Activated naive CD8-positive, alpha-beta T cell treated with anti-CD3 and anti-CD28 coated beads, Interleukin-2, amount 50 U/mL, for 24 hours (primary cell): ENCODE measurements at regions not wholly inside any gene's neighbourhood (a gene's known extent, or its start where the extent isn't known, plus 50 kb on each side); places are given as distances from the start of the nearest gene placed in this dataset.

ENCODE experiments used
- ATAC-seq: fragments of 150-1000 bp; cut with Tn5 transposase; one replicate; pipeline ENCODE4 v1.10.0; 2021
- DNase-seq: peaks from one replicate; pipeline ENCODE4 v3.0.0; 2021
- H3K27ac Mint-ChIP-seq: one replicate; pipeline ENCODE4 v1.8.0; 2021; ENCODE audit warnings: mild to moderate bottlenecking, mixed read lengths
- H3K27me3 Mint-ChIP-seq: one replicate; pipeline ENCODE4 v1.8.0; 2021; ENCODE audit warnings: mixed read lengths
- H3K36me3 Mint-ChIP-seq: one replicate; pipeline ENCODE4 v1.8.0; 2021; ENCODE audit warnings: low read depth, mixed read lengths
- H3K4me1 Mint-ChIP-seq: one replicate; pipeline ENCODE4 v1.8.0; 2021; ENCODE audit warnings: mixed read lengths
- H3K4me3 Mint-ChIP-seq: one replicate; pipeline ENCODE4 v1.8.0; 2021; ENCODE audit warnings: mild to moderate bottlenecking, moderate library complexity, mixed read lengths
- H3K9me3 Mint-ChIP-seq: one replicate; pipeline ENCODE4 v1.8.0; 2021; ENCODE audit warnings: mixed read lengths

GRCh38 chr4:74632634-74633033 lies 161.7 kb downstream of the BTC start:
- no peaks in the 10 kb centered on the region for H3K36me3 Mint-ChIP-seq
- ATAC-seq (peak; percentile 83), DNase-seq (peak; percentile 28)
- no peak overlapping the region for H3K4me3 Mint-ChIP-seq
- peak overlapping the region; percentile 16 for H3K27ac Mint-ChIP-seq
- no peaks in the 10 kb centered on the region for H3K9me3 Mint-ChIP-seq
- H3K27me3 Mint-ChIP-seq = peaks cover 14% of the 10 kb centered on the region
- H3K4me1 Mint-ChIP-seq = peaks cover 12% of the 10 kb centered on the region

GRCh38 chr4:74635074-74635473 lies 159.2 kb downstream of the BTC start:
- Mint-ChIP-seq H3K4me1 (peaks cover 12% of the 10 kb centered on the region), H3K27me3 (peaks cover 24% of the 10 kb centered on the region), H3K36me3 (no peaks in the 10 kb centered on the region), H3K9me3 (no peaks in the 10 kb centered on the region), H3K27ac (no peak overlapping the region), H3K4me3 (no peak overlapping the region)
- DNase-seq = no peak
- ATAC-seq = no peak

GRCh38 chr4:74635490-74636123 lies 158.7 kb downstream of the BTC start:
- DNase-seq (no peak), ATAC-seq (no peak)
- Mint-ChIP-seq H3K9me3 (no peaks in the 10 kb centered on the region), H3K27ac (no peak overlapping the region), H3K36me3 (no peaks in the 10 kb centered on the region), H3K27me3 (peaks cover 24% of the 10 kb centered on the region), H3K4me1 (peaks cover 12% of the 10 kb centered on the region), H3K4me3 (no peak overlapping the region)

- DNase-seq (no peak), ATAC-seq (no peak)
- H3K4me3 Mint-ChIP-seq = no peak overlapping the region
- H3K36me3 Mint-ChIP-seq = no peaks in the 10 kb centered on the region
- H3K4me1 Mint-ChIP-seq = peaks cover 7% of the 10 kb centered on the region
- no peak overlapping the region for H3K27ac Mint-ChIP-seq
- H3K9me3 Mint-ChIP-seq = no peaks in the 10 kb centered on the region
- peaks cover 21% of the 10 kb centered on the region for H3K27me3 Mint-ChIP-seq
Observed at GRCh38 chr4:74638001-74638400, 156.3 kb downstream of the BTC start.

DNA sequence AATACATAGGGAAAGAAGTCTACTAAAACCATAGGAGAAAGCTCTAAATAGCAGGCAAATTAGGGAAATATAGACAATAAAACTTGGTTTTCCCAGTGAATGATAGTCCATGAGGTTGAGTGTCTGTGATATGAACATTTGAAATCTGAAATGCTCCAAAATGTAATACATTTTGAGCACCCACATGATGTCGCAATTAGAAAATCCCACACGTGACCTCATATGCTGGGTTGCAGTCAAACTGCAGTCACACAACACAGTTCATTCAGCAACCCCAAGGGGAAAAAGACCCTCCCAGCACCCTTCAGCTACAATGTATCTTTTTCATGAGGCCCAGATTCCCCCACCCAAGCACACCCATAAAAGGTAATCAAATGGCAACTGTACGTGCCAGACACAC lies 155.6 kb downstream of the BTC start:
- Mint-ChIP-seq H3K36me3 (no peaks in the 10 kb centered on the region), H3K4me1 (peaks cover 2% of the 10 kb centered on the region), H3K9me3 (no peaks in the 10 kb centered on the region), H3K27me3 (peaks cover 17% of the 10 kb centered on the region), H3K4me3 (no peak overlapping the region), H3K27ac (no peak overlapping the region)
- no peak for DNase-seq
- no peak for ATAC-seq

- Mint-ChIP-seq H3K4me3 (no peak overlapping the region), H3K9me3 (no peaks in the 10 kb centered on the region), H3K36me3 (no peaks in the 10 kb centered on the region), H3K27ac (no peak overlapping the region), H3K27me3 (peaks cover 16% of the 10 kb centered on the region), H3K4me1 (no peaks in the 10 kb centered on the region)
- no peak for ATAC-seq
- no peak for DNase-seq
Observed at GRCh38 chr4:74640111-74640903, 154.0 kb downstream of the BTC start.

- DNase-seq = no peak
- no peak for ATAC-seq
- H3K36me3 Mint-ChIP-seq = no peaks in the 10 kb centered on the region
- no peak overlapping the region for H3K27ac Mint-ChIP-seq
- no peaks in the 10 kb centered on the region for H3K9me3 Mint-ChIP-seq
- peaks cover 14% of the 10 kb centered on the region for H3K27me3 Mint-ChIP-seq
- no peaks in the 10 kb centered on the region for H3K4me1 Mint-ChIP-seq
- H3K4me3 Mint-ChIP-seq = no peak overlapping the region
Observed at GRCh38 chr4:74642006-74642405, 152.3 kb downstream of the BTC start.

DNA sequence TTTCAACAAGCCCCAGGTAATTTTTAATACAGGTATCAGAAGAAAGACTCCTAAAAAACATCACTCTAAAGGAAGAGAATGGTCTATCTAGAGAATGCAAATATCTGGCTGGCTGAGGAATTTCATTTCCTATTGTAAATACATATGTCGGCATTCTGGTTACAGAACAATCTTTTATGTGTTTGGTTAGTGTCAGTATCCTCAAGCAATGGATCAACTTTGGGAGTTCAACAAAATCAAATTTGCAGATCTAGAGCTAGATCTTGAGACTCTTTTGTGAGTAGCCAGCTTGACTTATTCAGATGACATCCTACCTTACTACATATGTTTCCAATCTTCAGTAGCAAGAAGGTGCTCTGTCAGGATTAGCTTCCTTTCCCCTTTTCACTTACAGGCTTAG lies 145.1 kb downstream of the BTC start:
- Mint-ChIP-seq H3K4me3 (no peak overlapping the region), H3K27me3 (peaks cover 4% of the 10 kb centered on the region), H3K36me3 (no peaks in the 10 kb centered on the region), H3K4me1 (no peaks in the 10 kb centered on the region), H3K27ac (no peak overlapping the region), H3K9me3 (no peaks in the 10 kb centered on the region)
- no peak for DNase-seq
- ATAC-seq = no peak

DNA sequence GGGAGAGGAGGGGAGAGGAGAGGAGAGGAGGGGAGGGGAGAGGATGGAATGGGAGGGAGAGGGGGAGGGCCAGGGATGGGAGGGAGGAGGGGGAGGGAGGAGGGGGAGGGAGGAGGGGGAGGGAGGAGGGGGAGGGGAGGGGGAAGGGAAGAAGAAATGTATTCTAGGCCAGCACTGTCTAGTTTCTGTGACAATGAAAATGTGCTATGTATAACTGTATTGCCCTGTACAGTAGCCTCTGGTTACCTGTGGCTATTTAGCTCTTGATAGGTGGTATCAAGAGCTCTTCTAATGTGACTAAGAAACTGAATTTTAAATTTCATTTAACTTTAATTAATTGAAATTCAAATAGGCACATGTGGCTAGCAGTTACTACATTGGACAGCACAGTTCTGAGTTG lies 143.1 kb downstream of the BTC start:
- no peak overlapping the region for H3K27ac Mint-ChIP-seq
- no peak overlapping the region for H3K4me3 Mint-ChIP-seq
- H3K9me3 Mint-ChIP-seq = no peaks in the 10 kb centered on the region
- no peaks in the 10 kb centered on the region for H3K36me3 Mint-ChIP-seq
- ATAC-seq (no peak), DNase-seq (no peak)
- no peaks in the 10 kb centered on the region for H3K4me1 Mint-ChIP-seq
- peaks cover 2% of the 10 kb centered on the region for H3K27me3 Mint-ChIP-seq

GRCh38 chr4:74653331-74654229 lies 140.7 kb downstream of the BTC start:
- ATAC-seq (no peak), DNase-seq (no peak)
- no peaks in the 10 kb centered on the region for H3K36me3 Mint-ChIP-seq
- H3K4me1 Mint-ChIP-seq = no peaks in the 10 kb centered on the region
- no peaks in the 10 kb centered on the region for H3K9me3 Mint-ChIP-seq
- peaks cover 2% of the 10 kb centered on the region for H3K27me3 Mint-ChIP-seq
- H3K27ac Mint-ChIP-seq = no peak overlapping the region
- H3K4me3 Mint-ChIP-seq = no peak overlapping the region

GRCh38 chr4:74654230-74654681 lies 140.1 kb downstream of the BTC start:
- Mint-ChIP-seq H3K4me3 (no peak overlapping the region), H3K9me3 (no peaks in the 10 kb centered on the region), H3K4me1 (no peaks in the 10 kb centered on the region), H3K27me3 (peaks cover 2% of the 10 kb centered on the region), H3K36me3 (no peaks in the 10 kb centered on the region), H3K27ac (no peak overlapping the region)
- ATAC-seq (no peak), DNase-seq (no peak)

GRCh38 chr4:74656596-74656995 lies 137.7 kb downstream of the BTC start:
- Mint-ChIP-seq H3K9me3 (no peaks in the 10 kb centered on the region), H3K4me1 (peaks cover 5% of the 10 kb centered on the region), H3K27ac (no peak overlapping the region), H3K36me3 (no peaks in the 10 kb centered on the region), H3K27me3 (peaks cover 2% of the 10 kb centered on the region), H3K4me3 (no peak overlapping the region)
- ATAC-seq (no peak), DNase-seq (no peak)

GRCh38 chr4:74658116-74658515 lies 136.2 kb downstream of the BTC start:
- no peak overlapping the region for H3K4me3 Mint-ChIP-seq
- ATAC-seq (no peak), DNase-seq (no peak)

DNA sequence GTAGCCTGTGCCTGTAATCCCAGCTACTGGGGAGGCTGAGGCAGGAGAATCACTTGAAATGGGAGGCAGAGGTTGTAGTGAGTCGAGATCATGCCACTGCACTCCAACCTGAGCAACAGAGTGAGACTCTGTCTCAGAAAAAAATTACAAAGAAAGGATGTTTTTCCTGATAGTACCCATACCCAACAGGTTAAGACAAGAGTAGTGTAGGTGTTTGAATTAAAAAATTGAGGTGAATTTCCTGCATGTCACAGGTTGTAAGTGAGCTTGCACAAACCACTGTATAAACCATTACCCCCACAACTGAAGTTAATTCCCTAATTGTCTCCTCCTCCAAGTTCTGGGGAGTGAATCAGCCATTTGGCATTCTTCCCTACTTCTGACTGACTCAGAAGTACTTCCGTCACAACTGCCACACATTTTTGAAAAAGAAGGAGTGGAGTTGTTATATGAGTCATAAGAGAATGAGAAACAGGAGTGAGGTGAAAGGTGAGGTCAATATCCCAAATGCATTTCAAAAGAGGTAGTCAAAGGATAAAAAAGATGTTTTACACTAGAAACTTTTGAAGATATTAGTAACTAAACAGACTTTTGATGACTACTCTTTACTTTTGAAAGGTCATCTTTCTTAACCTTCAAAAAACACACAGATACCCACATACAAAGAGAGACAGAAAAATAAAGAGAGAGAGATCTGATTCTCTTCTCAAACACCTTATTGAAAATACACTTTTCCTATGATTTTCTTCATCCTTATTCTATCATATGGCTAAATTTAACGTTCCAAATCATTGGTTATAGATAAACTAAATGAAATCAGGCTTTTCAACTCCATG lies 134.5 kb downstream of the BTC start:
- no peak overlapping the region for H3K27ac Mint-ChIP-seq
- ATAC-seq = peak; percentile 36
- H3K27me3 Mint-ChIP-seq = peaks cover 4% of the 10 kb centered on the region
- H3K4me3 Mint-ChIP-seq = no peak overlapping the region
- H3K36me3 Mint-ChIP-seq = no peaks in the 10 kb centered on the region
- H3K4me1 Mint-ChIP-seq = peaks cover 5% of the 10 kb centered on the region
- no peak for DNase-seq
- no peaks in the 10 kb centered on the region for H3K9me3 Mint-ChIP-seq

More at GRCh38 chr4:74658116-74658515, 136.2 kb downstream of the BTC start:
- H3K36me3 Mint-ChIP-seq = no peaks in the 10 kb centered on the region
- no peak overlapping the region for H3K27ac Mint-ChIP-seq
- H3K27me3 Mint-ChIP-seq = no peaks in the 10 kb centered on the region
- H3K9me3 Mint-ChIP-seq = no peaks in the 10 kb centered on the region
- peaks cover 5% of the 10 kb centered on the region for H3K4me1 Mint-ChIP-seq
